ENCODE measurements at regions not wholly inside any gene's neighbourhood (a gene's known extent, or its start where the extent isn't known, plus 50 kb on each side); places are given as distances from the start of the nearest gene placed in this dataset.

DNA sequence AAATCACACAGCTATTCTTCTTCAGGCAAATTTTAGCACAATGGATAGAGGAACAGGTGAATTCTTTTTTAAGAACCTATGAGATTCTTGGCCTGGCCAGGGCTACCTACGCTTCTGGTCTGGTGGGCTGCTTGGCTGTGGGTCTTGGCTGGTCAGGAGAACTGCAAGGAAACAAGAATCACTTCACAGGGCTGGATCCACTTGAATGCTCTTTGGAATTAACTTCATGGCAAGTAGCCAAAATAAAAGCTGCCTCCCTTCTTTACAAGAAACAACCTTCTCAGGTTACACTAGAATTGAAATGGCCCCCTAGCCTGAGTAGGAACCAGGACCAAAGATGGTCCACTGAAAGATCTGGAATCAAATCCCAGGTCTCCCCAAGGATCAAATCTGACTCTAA is 519.1 kb downstream of the IQCM start:
- no peaks in the 10 kb centered on the region for H3K4me1 ChIP-seq (ENCODE audit: control insufficient read depth in 2 of 2, insufficient read depth in 2 of 2, low read length in 2 of 2)
- no peak for ATAC-seq (ENCODE audit: low read depth)
- H4K20me1 ChIP-seq (ENCODE audit: control insufficient read depth, insufficient read depth, low read length, poor library complexity, severe bottlenecking), result no peaks in the 10 kb centered on the region
- H3K4me3 ChIP-seq (ENCODE audit: control extremely low read depth in 1 of 5, extremely low read depth in 1 of 5, insufficient read depth in 1 of 5, low read depth in 2 of 5, low read length in 4 of 5), result no peak overlapping the region
- CTCF ChIA-PET, result no interaction called here
- no peaks in the 10 kb centered on the region for H3K27me3 Mint-ChIP-seq
- H3K9me3 Mint-ChIP-seq (ENCODE audit: insufficient read depth), result no peaks in the 10 kb centered on the region
- no peaks in the 10 kb centered on the region for H3K9me3 ChIP-seq (ENCODE audit: control extremely low read depth in 1 of 3, control insufficient read depth in 2 of 3, insufficient read depth in 1 of 3, low read length in 2 of 3)
- no peak overlapping the region for H3K4me2 ChIP-seq (replicated peaks; ENCODE audit: low read depth, low read length, poor library complexity, severe bottlenecking)
- no peak overlapping the region for H3K4me3 Mint-ChIP-seq
- 89% methylated on average over 1 of the region's 1 CpG for WGBS (ENCODE audit: insufficient coverage)
- no peaks in the 10 kb centered on the region for H3K4me1 Mint-ChIP-seq
- no peak overlapping the region for H3K27ac Mint-ChIP-seq
- no peak for TF ChIP-seq EZH2 (IDR thresholded peaks at IDR 0.05; ENCODE audit: borderline replicate concordance, insufficient read depth, low read depth, low read length, poor library complexity, severe bottlenecking)
- TF ChIP-seq, protein P1, sequence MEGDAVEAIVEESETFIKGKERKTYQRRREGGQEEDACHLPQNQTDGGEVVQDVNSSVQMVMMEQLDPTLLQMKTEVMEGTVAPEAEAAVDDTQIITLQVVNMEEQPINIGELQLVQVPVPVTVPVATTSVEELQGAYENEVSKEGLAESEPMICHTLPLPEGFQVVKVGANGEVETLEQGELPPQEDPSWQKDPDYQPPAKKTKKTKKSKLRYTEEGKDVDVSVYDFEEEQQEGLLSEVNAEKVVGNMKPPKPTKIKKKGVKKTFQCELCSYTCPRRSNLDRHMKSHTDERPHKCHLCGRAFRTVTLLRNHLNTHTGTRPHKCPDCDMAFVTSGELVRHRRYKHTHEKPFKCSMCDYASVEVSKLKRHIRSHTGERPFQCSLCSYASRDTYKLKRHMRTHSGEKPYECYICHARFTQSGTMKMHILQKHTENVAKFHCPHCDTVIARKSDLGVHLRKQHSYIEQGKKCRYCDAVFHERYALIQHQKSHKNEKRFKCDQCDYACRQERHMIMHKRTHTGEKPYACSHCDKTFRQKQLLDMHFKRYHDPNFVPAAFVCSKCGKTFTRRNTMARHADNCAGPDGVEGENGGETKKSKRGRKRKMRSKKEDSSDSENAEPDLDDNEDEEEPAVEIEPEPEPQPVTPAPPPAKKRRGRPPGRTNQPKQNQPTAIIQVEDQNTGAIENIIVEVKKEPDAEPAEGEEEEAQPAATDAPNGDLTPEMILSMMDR (IDR thresholded peaks at IDR 0.05), result no peak
- intact Hi-C loops (cut with micrococcal nuclease), result no loop called here
- no peak for DNase-seq
- no peaks in the 10 kb centered on the region for H3K27me3 ChIP-seq (replicated peaks in 1 of 4; ENCODE audit: control extremely low read depth in 1 of 4, control insufficient read depth in 3 of 4, insufficient read depth in 4 of 4, low read length in 3 of 4)
- no peaks in the 10 kb centered on the region for H3K79me2 ChIP-seq (ENCODE audit: control insufficient read depth, insufficient read depth, low read length)
- no peak overlapping the region for H3K9ac ChIP-seq (ENCODE audit: low read length)
- POLR2A ChIA-PET, result no interaction called here
- no peak overlapping the region for H2AFZ ChIP-seq (ENCODE audit: insufficient read depth, low read depth, low read length, poor library complexity, severe bottlenecking)
- no peak overlapping the region for H3K27ac ChIP-seq (ENCODE audit: low read length in 2 of 2)
- H3K36me3 ChIP-seq (replicated peaks in 1 of 2; ENCODE audit: control extremely low read depth in 1 of 2, control insufficient read depth in 1 of 2, extremely low read depth in 1 of 2, insufficient read depth in 2 of 2, low read length in 1 of 2), result no peaks in the 10 kb centered on the region

DNA sequence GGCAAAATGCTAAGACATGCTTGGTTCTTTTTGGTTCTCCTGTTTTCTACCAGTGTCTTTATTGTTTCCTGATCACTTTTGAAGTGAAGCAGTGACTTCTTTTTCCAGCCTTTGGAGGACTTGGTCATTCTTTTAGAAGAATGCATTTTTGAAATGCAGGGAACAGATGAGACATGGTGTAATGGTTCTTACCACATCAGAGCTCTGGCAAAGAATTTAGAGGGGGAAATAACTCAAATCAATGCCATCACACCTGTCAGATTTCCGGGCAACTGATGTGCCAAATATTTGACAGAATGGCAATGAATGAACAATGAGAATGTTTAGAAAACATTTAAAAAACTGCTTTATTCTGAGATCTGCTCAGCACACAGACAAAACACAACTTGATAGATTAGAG is 519.6 kb downstream of the IQCM start:
- H3K4me1 Mint-ChIP-seq, result no peaks in the 10 kb centered on the region
- H3K9me3 ChIP-seq (ENCODE audit: control extremely low read depth in 1 of 3, control insufficient read depth in 2 of 3, insufficient read depth in 1 of 3, low read length in 2 of 3), result no peaks in the 10 kb centered on the region
- WGBS (ENCODE audit: insufficient coverage), result no CpG with 5 or more reads among the region's 1 CpG
- no peak overlapping the region for H2AFZ ChIP-seq (ENCODE audit: insufficient read depth, low read depth, low read length, poor library complexity, severe bottlenecking)
- no peak overlapping the region for H3K27ac Mint-ChIP-seq
- POLR2A ChIA-PET, result no interaction called here
- H3K4me3 Mint-ChIP-seq, result no peak overlapping the region
- DNase-seq, result no peak
- no peaks in the 10 kb centered on the region for H4K20me1 ChIP-seq (ENCODE audit: control insufficient read depth, insufficient read depth, low read length, poor library complexity, severe bottlenecking)
- H3K9me3 Mint-ChIP-seq (ENCODE audit: insufficient read depth), result no peaks in the 10 kb centered on the region
- ATAC-seq (ENCODE audit: low read depth), result no peak
- no peak for TF ChIP-seq EZH2 (IDR thresholded peaks at IDR 0.05; ENCODE audit: borderline replicate concordance, insufficient read depth, low read depth, low read length, poor library complexity, severe bottlenecking)
- TF ChIP-seq, protein P1 (IDR thresholded peaks at IDR 0.05), result no peak
- no peak overlapping the region for H3K9ac ChIP-seq (ENCODE audit: low read length)
- H3K4me1 ChIP-seq (ENCODE audit: control insufficient read depth in 2 of 2, insufficient read depth in 2 of 2, low read length in 2 of 2), result no peaks in the 10 kb centered on the region
- no peak overlapping the region for H3K4me3 ChIP-seq (ENCODE audit: control extremely low read depth in 1 of 5, extremely low read depth in 1 of 5, insufficient read depth in 1 of 5, low read depth in 2 of 5, low read length in 4 of 5)
- H3K79me2 ChIP-seq (ENCODE audit: control insufficient read depth, insufficient read depth, low read length), result no peaks in the 10 kb centered on the region
- CTCF ChIA-PET, result no interaction called here
- no peaks in the 10 kb centered on the region for H3K36me3 ChIP-seq (replicated peaks in 1 of 2; ENCODE audit: control extremely low read depth in 1 of 2, control insufficient read depth in 1 of 2, extremely low read depth in 1 of 2, insufficient read depth in 2 of 2, low read length in 1 of 2)
- no peaks in the 10 kb centered on the region for H3K27me3 Mint-ChIP-seq
- no peak overlapping the region for H3K4me2 ChIP-seq (replicated peaks; ENCODE audit: low read depth, low read length, poor library complexity, severe bottlenecking)
- H3K27ac ChIP-seq (ENCODE audit: low read length in 2 of 2), result no peak overlapping the region
- intact Hi-C loops (cut with micrococcal nuclease), result no loop called here
- no peaks in the 10 kb centered on the region for H3K27me3 ChIP-seq (replicated peaks in 1 of 4; ENCODE audit: control extremely low read depth in 1 of 4, control insufficient read depth in 3 of 4, insufficient read depth in 4 of 4, low read length in 3 of 4)

Data from B cell (primary cell).